ENCODE measurements at regions not wholly inside any gene's neighbourhood (a gene's known extent, or its start where the extent isn't known, plus 50 kb on each side); places are given as distances from the start of the nearest gene placed in this dataset.

- TF ChIP-seq, protein P1, sequence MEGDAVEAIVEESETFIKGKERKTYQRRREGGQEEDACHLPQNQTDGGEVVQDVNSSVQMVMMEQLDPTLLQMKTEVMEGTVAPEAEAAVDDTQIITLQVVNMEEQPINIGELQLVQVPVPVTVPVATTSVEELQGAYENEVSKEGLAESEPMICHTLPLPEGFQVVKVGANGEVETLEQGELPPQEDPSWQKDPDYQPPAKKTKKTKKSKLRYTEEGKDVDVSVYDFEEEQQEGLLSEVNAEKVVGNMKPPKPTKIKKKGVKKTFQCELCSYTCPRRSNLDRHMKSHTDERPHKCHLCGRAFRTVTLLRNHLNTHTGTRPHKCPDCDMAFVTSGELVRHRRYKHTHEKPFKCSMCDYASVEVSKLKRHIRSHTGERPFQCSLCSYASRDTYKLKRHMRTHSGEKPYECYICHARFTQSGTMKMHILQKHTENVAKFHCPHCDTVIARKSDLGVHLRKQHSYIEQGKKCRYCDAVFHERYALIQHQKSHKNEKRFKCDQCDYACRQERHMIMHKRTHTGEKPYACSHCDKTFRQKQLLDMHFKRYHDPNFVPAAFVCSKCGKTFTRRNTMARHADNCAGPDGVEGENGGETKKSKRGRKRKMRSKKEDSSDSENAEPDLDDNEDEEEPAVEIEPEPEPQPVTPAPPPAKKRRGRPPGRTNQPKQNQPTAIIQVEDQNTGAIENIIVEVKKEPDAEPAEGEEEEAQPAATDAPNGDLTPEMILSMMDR (IDR thresholded peaks at IDR 0.05; ENCODE audit: extremely low read depth, insufficient read depth, missing control alignments) = no peak
- no peak for DNase-seq (ENCODE audit: low spot score)
- in situ Hi-C loops (cut with MboI; ENCODE audit: low pct_unique_long_range_greater_than_20kb, low sequenced_read_pairs, unreplicated experiment) = no loop called here
Measured at GRCh38 chr4:89610236-89610635, 226.7 kb downstream of the SNCA start.

DNA sequence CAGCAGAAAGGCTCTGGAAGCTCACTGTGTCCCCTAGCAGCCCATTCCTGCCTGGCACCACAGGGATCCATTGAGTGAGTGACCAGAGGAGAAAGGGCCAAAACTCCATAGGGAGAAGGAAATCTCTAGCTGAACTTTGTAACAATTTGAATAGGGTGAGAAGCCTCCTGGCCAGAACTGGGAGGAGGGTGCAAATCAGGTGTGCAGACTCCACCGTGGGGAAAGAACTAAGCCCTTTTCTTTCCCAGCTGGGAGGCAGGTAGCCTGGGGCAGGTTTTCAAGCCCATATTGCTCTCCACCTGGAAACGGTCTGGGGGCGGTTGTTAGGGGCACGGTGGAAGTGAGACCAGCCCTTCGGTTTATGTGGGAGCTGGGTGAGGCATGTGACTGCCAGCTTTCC lies 227.2 kb downstream of the SNCA start:
- DNase-seq (ENCODE audit: low spot score) = no peak
- TF ChIP-seq, protein P1 (IDR thresholded peaks at IDR 0.05; ENCODE audit: extremely low read depth, insufficient read depth, missing control alignments) = no peak
- in situ Hi-C loops (cut with MboI; ENCODE audit: low pct_unique_long_range_greater_than_20kb, low sequenced_read_pairs, unreplicated experiment) = no loop called here

GRCh38 chr4:89604951-89605350 lies 232.0 kb downstream of the SNCA start:
- no peak for DNase-seq (ENCODE audit: low spot score)
- TF ChIP-seq, protein P1 (IDR thresholded peaks at IDR 0.05; ENCODE audit: extremely low read depth, insufficient read depth, missing control alignments) = no peak
- in situ Hi-C loops (cut with MboI; ENCODE audit: low pct_unique_long_range_greater_than_20kb, low sequenced_read_pairs, unreplicated experiment) = no loop called here

- in situ Hi-C loops (cut with MboI; ENCODE audit: low pct_unique_long_range_greater_than_20kb, low sequenced_read_pairs, unreplicated experiment) = no loop called here
- TF ChIP-seq, protein P1 (IDR thresholded peaks at IDR 0.05; ENCODE audit: extremely low read depth, insufficient read depth, missing control alignments) = no peak
- no peak for DNase-seq (ENCODE audit: low spot score)
Measured at GRCh38 chr4:89599026-89599425, 237.9 kb downstream of the SNCA start.

DNA sequence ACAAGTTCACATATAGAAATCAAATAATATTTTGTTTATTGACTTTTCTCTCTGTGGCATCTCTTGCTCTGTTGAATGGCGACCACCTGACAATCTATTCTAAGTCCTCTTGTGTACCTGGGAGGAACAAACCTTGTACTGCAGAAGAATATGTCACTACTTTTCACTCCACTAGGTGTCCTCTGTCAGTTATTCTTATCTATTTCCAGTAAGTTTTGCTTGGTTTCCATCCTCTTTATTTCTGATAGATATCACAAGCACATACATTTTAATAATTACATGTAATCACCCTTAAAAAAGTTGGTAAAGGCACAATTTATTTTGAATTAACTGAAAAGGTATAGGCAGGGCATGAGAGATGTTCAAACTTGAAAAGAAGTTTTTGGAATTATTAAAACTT lies 238.4 kb downstream of the SNCA start:
- no peak for DNase-seq (ENCODE audit: low spot score)
- in situ Hi-C loops (cut with MboI; ENCODE audit: low pct_unique_long_range_greater_than_20kb, low sequenced_read_pairs, unreplicated experiment) = no loop called here
- TF ChIP-seq, protein P1 (IDR thresholded peaks at IDR 0.05; ENCODE audit: extremely low read depth, insufficient read depth, missing control alignments) = peak; percentile 27

- TF ChIP-seq, protein P1 (IDR thresholded peaks at IDR 0.05; ENCODE audit: extremely low read depth, insufficient read depth, missing control alignments) = no peak
- no peak for DNase-seq (ENCODE audit: low spot score)
- in situ Hi-C loops (cut with MboI; ENCODE audit: low pct_unique_long_range_greater_than_20kb, low sequenced_read_pairs, unreplicated experiment) = no loop called here
Measured at GRCh38 chr4:89595125-89595789, 241.7 kb downstream of the SNCA start.

All from GM13977 (cell line).